DND-41 (cell line): ENCODE measurements at regions not wholly inside any gene's neighbourhood (a gene's known extent, or its start where the extent isn't known, plus 50 kb on each side); places are given as distances from the start of the nearest gene placed in this dataset.

Experiments used
- ATAC-seq: fragments of 200-7000 bp; cut with Tn5 transposase; 3 replicates; pipeline ENCODE4 v1.9.1; 2021; ENCODE audit warnings: low read depth; ENCODE audit not compliant: insufficient read depth
- DNase-seq: peaks from one replicate; pipeline ENCODE4 v3.0.0-alpha.2; 2020
- H2AFZ ChIP-seq: 2 replicates; pipeline ENCODE4 v1.6.0; 2012; ENCODE audit warnings: low read depth, low read length
- H3K27ac ChIP-seq: 2 replicates; pipeline ENCODE4 v1.5.1; 2012; ENCODE audit warnings: low read length, inconsistent platforms
- H3K27me3 ChIP-seq: fragments of 200-600 bp; sonication (generic); 2 replicates; pipeline ENCODE4 v1.6.0; 2012; ENCODE audit warnings: low read length, mild to moderate bottlenecking, inconsistent platforms; ENCODE audit not compliant: insufficient read depth, poor library complexity
- H3K36me3 ChIP-seq: 2 replicates; pipeline ENCODE4 v1.5.1; 2012; ENCODE audit warnings: low read length, inconsistent platforms; ENCODE audit not compliant: insufficient read depth
- H3K4me1 ChIP-seq: 2 replicates; pipeline ENCODE4 v1.5.1; 2012; ENCODE audit warnings: mild to moderate bottlenecking, low read length; ENCODE audit not compliant: insufficient read depth
- H3K4me2 ChIP-seq: 2 replicates; pipeline ENCODE4 v1.6.0; 2012; ENCODE audit warnings: mild to moderate bottlenecking, moderate library complexity, low read length, inconsistent platforms; ENCODE audit not compliant: insufficient read depth
- H3K4me3 ChIP-seq, 2 experiments: fragments of 200-600 bp in 1 of 2; shearing (Covaris generic) in 1 of 2; 2 replicates each; pipeline ENCODE4 v1.5.1; 2012 to 2016; ENCODE audit warnings: inconsistent platforms in 2 of 2, low read length in 2 of 2, mild to moderate bottlenecking in 2 of 2, low read depth in 1 of 2, moderate library complexity in 1 of 2
- H3K79me2 ChIP-seq: 2 replicates; pipeline ENCODE4 v1.6.0; 2012; ENCODE audit warnings: low read length, inconsistent platforms; ENCODE audit not compliant: insufficient read depth
- H3K9ac ChIP-seq: 2 replicates; pipeline ENCODE4 v1.6.0; 2012; ENCODE audit warnings: low read depth, mild to moderate bottlenecking, inconsistent platforms, low read length, moderate library complexity
- H3K9me3 ChIP-seq: 2 replicates; pipeline ENCODE4 v1.5.1; 2012; ENCODE audit warnings: low read length, moderate library complexity, mild to moderate bottlenecking, inconsistent platforms; ENCODE audit not compliant: insufficient read depth, severe bottlenecking
- H4K20me1 ChIP-seq: 2 replicates; pipeline ENCODE4 v1.6.0; 2012; ENCODE audit warnings: low read length; ENCODE audit not compliant: insufficient read depth
- CTCF ChIP-seq: IDR thresholded peaks from 2 replicates; pipeline ENCODE4 v1.5.1; 2012; ENCODE audit warnings: borderline replicate concordance, low read length, moderate library complexity, mild to moderate bottlenecking; ENCODE audit not compliant: poor library complexity, severe bottlenecking; ENCODE audit errors: extremely low read depth
- EZH2 ChIP-seq: IDR thresholded peaks from 3 replicates; pipeline ENCODE4 v1.6.1; 2012; ENCODE audit warnings: borderline replicate concordance, low read depth, mild to moderate bottlenecking, moderate library complexity, low read length, inconsistent platforms; ENCODE audit not compliant: severe bottlenecking

GRCh38 chr22:47397673-47398072 lies 635.2 kb downstream of the TBC1D22A start:
- ATAC-seq (no peak), DNase-seq (no peak)
- H2AFZ ChIP-seq, result no peak overlapping the region
- TF ChIP-seq EZH2, result no peak
- TF ChIP-seq CTCF, result no peak
- H3K79me2 ChIP-seq, result no peaks in the 10 kb centered on the region
- no peaks in the 10 kb centered on the region for H3K4me1 ChIP-seq
- H3K4me3 ChIP-seq, result no peak overlapping the region
- no peaks in the 10 kb centered on the region for H3K27me3 ChIP-seq
- H4K20me1 ChIP-seq, result 0 out of 2 replicates have a peak, but pooled peaks cover 4% of the 10 kb centered on the region
- no peak overlapping the region for H3K9ac ChIP-seq
- no peaks in the 10 kb centered on the region for H3K9me3 ChIP-seq
- H3K27ac ChIP-seq, result no peak overlapping the region
- H3K36me3 ChIP-seq, result no peaks in the 10 kb centered on the region
- no peak overlapping the region for H3K4me2 ChIP-seq

GRCh38 chr22:47396515-47396914 lies 634.1 kb downstream of the TBC1D22A start:
- TF ChIP-seq EZH2, result no peak
- no peak for TF ChIP-seq CTCF
- no peaks in the 10 kb centered on the region for H3K27me3 ChIP-seq
- 0 out of 2 replicates have a peak, but pooled peaks cover 6% of the 10 kb centered on the region for H4K20me1 ChIP-seq
- no peak overlapping the region for H3K4me3 ChIP-seq
- no peaks in the 10 kb centered on the region for H3K9me3 ChIP-seq
- no peak overlapping the region for H2AFZ ChIP-seq
- H3K4me1 ChIP-seq, result no peaks in the 10 kb centered on the region
- H3K4me2 ChIP-seq, result no peak overlapping the region
- no peak overlapping the region for H3K27ac ChIP-seq
- no peaks in the 10 kb centered on the region for H3K36me3 ChIP-seq
- no peak overlapping the region for H3K9ac ChIP-seq
- no peak for ATAC-seq
- no peak for DNase-seq
- no peaks in the 10 kb centered on the region for H3K79me2 ChIP-seq

- no peak for DNase-seq
- ATAC-seq, result no peak
- Histone ChIP-seq H3K9ac (no peak overlapping the region), H3K4me1 (no peaks in the 10 kb centered on the region), H2AFZ (no peak overlapping the region), H3K36me3 (no peaks in the 10 kb centered on the region), H3K27ac (no peak overlapping the region), H3K4me3 (no peak overlapping the region), H3K4me2 (no peak overlapping the region), H3K9me3 (no peaks in the 10 kb centered on the region), H4K20me1 (0 out of 2 replicates have a peak, but pooled peaks cover 6% of the 10 kb centered on the region), H3K79me2 (no peaks in the 10 kb centered on the region), H3K27me3 (no peaks in the 10 kb centered on the region)
- TF ChIP-seq EZH2 (no peak), CTCF (no peak)
Measured at GRCh38 chr22:47396105-47396504, 633.7 kb downstream of the TBC1D22A start.

GRCh38 chr22:47395481-47395880 lies 633.0 kb downstream of the TBC1D22A start:
- 0 out of 2 replicates have a peak, but pooled peaks cover 6% of the 10 kb centered on the region for H4K20me1 ChIP-seq
- H3K9me3 ChIP-seq, result no peaks in the 10 kb centered on the region
- H3K4me2 ChIP-seq, result no peak overlapping the region
- no peaks in the 10 kb centered on the region for H3K27me3 ChIP-seq
- no peak overlapping the region for H3K27ac ChIP-seq
- H2AFZ ChIP-seq, result no peak overlapping the region
- TF ChIP-seq CTCF (no peak), EZH2 (no peak)
- H3K36me3 ChIP-seq, result no peaks in the 10 kb centered on the region
- no peak for DNase-seq
- no peaks in the 10 kb centered on the region for H3K4me1 ChIP-seq
- H3K79me2 ChIP-seq, result no peaks in the 10 kb centered on the region
- H3K9ac ChIP-seq, result no peak overlapping the region
- ATAC-seq, result no peak
- no peak overlapping the region for H3K4me3 ChIP-seq
